ENCODE measurements at regions not wholly inside any gene's neighbourhood (a gene's known extent, or its start where the extent isn't known, plus 50 kb on each side); places are given as distances from the start of the nearest gene placed in this dataset.

GRCh38 chrX:95029571-95029970 lies 1355.6 kb downstream of the FAM133A start:
- Mint-ChIP-seq H3K36me3 (no peaks in the 10 kb centered on the region), H3K4me3 (no peak overlapping the region), H3K4me1 (no peaks in the 10 kb centered on the region), H3K27me3 (ENCODE audit: low read depth) (no peaks in the 10 kb centered on the region), H3K27ac (no peak overlapping the region), H3K9me3 (peaks cover 5% of the 10 kb centered on the region; the same call in 1 of the 2 replicates)
- ChIA-PET POLR2A (no interaction called here), CTCF (no interaction called here)
- ATAC-seq, result no peak
- no peak for DNase-seq (ENCODE audit: low spot score)
- TF ChIP-seq E2F5 (CRISPR knock-in tag; IDR thresholded peaks at IDR 0.05), result no peak
- TF ChIP-seq STAT6 (CRISPR knock-in tag; conservative IDR thresholded peaks at IDR 0.05; ENCODE audit: low read depth), result no peak

- Mint-ChIP-seq H3K4me1 (0 out of 2 replicates have a peak, but pooled peaks cover 3% of the 10 kb centered on the region), H3K27ac (no peak overlapping the region), H3K36me3 (no peaks in the 10 kb centered on the region), H3K9me3 (no peaks in the 10 kb centered on the region), H3K4me3 (no peak overlapping the region), H3K27me3 (ENCODE audit: low read depth) (no peaks in the 10 kb centered on the region)
- ChIA-PET POLR2A (no interaction called here), CTCF (no interaction called here)
- ATAC-seq (no peak), DNase-seq (ENCODE audit: low spot score) (no peak)
- TF ChIP-seq PRDM15 (CRISPR knock-in tag; IDR thresholded peaks at IDR 0.05) (no peak), SP1 (CRISPR knock-in tag; conservative IDR thresholded peaks at IDR 0.05) (no peak), RELA (CRISPR knock-in tag; IDR thresholded peaks at IDR 0.05; ENCODE audit: borderline replicate concordance) (no peak), PRRX2 (CRISPR knock-in tag; IDR thresholded peaks at IDR 0.05) (no peak), ZMAT4 (CRISPR knock-in tag; IDR thresholded peaks at IDR 0.05) (no peak), MLX (CRISPR knock-in tag; IDR thresholded peaks at IDR 0.05) (no peak), FOXP1 (CRISPR knock-in tag; IDR thresholded peaks at IDR 0.05; ENCODE audit: borderline replicate concordance) (no peak), JAZF1 (CRISPR knock-in tag; IDR thresholded peaks at IDR 0.05) (no peak), GABPB1 (CRISPR knock-in tag; IDR thresholded peaks at IDR 0.05) (no peak), NR1H2 (CRISPR knock-in tag; IDR thresholded peaks at IDR 0.05) (no peak), ARID4B (CRISPR knock-in tag; IDR thresholded peaks at IDR 0.05; ENCODE audit: borderline replicate concordance) (no peak), USF2 (CRISPR knock-in tag; IDR thresholded peaks at IDR 0.05) (no peak), ZNF425 (CRISPR knock-in tag; conservative IDR thresholded peaks at IDR 0.05) (no peak), FOXJ3 (CRISPR knock-in tag; IDR thresholded peaks at IDR 0.05; ENCODE audit: borderline replicate concordance) (no peak), NFYB (CRISPR knock-in tag; conservative IDR thresholded peaks at IDR 0.05; ENCODE audit: low read depth) (no peak), SOX15 (CRISPR knock-in tag; IDR thresholded peaks at IDR 0.05) (no peak)
Observed at GRCh38 chrX:95040104-95040503, 1366.1 kb downstream of the FAM133A start.
